Muscle layer of duodenum (tissue), 2 donors: ENCODE measurements at regions not wholly inside any gene's neighbourhood (a gene's known extent, or its start where the extent isn't known, plus 50 kb on each side); places are given as distances from the start of the nearest gene placed in this dataset.
A peak's percentile ranks its signal among the peaks of the same experiment; 100 is the strongest.

Source experiments
- H3K27ac ChIP-seq: one replicate; pipeline ENCODE4 v1.7.0; 2013; ENCODE audit warnings: mild to moderate bottlenecking, low read length
- H3K27me3 ChIP-seq: one replicate; pipeline ENCODE4 v1.7.0; 2013; ENCODE audit warnings: low read depth, mild to moderate bottlenecking, control low read depth, low read length
- H3K36me3 ChIP-seq, 2 donors: one replicate each; pipeline ENCODE4 v1.7.0; 2013; ENCODE audit warnings: low read length in 2 of 2, control low read depth in 1 of 2, mild to moderate bottlenecking in 1 of 2; ENCODE audit not compliant: insufficient read depth in 2 of 2, control insufficient read depth in 1 of 2
- H3K4me1 ChIP-seq, 2 donors: one replicate each; pipeline ENCODE4 v1.7.0; 2013; ENCODE audit warnings: low read length in 2 of 2, mild to moderate bottlenecking in 2 of 2, control low read depth in 1 of 2, moderate library complexity in 1 of 2; ENCODE audit not compliant: insufficient read depth in 2 of 2, control insufficient read depth in 1 of 2
- H3K4me3 ChIP-seq, 2 donors: one replicate each; pipeline ENCODE4 v1.7.0; 2013; ENCODE audit warnings: low read length in 2 of 2, low read depth in 1 of 2, mild to moderate bottlenecking in 1 of 2
- H3K9me3 ChIP-seq, 2 donors: one replicate each; pipeline ENCODE4 v1.7.0; 2013; ENCODE audit warnings: low read length in 2 of 2, control low read depth in 1 of 2, mild to moderate bottlenecking in 1 of 2; ENCODE audit not compliant: control insufficient read depth in 1 of 2
- donor health status: healthy.

DNA sequence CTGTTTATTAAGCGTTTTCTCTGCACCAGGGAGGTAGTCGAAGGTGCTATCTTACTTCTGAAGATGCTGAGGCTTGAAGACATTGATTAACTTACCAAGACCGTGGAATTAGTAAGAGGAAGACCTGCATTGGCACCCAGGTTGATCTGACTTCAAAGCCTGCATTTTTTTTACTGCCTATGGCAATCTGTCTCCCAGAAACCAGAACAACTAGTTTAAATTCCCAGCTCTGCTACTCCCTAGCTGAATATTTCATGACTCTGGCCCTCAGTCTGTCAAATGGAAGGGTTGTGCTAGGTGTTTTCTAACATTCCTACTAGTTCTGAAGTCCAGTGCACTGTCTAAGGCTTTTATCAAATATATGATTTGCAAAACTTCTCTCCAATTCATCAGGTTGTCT, 52.0 kb upstream of the GRAMD1B start:
- Histone ChIP-seq H3K36me3 (no peaks in the 10 kb centered on the region), H3K27ac (no peak overlapping the region), H3K4me1 (no peaks in the 10 kb centered on the region), H3K9me3 (no peaks in the 10 kb centered on the region), H3K27me3 (no peaks in the 10 kb centered on the region), H3K4me3 (no peak overlapping the region)

DNA sequence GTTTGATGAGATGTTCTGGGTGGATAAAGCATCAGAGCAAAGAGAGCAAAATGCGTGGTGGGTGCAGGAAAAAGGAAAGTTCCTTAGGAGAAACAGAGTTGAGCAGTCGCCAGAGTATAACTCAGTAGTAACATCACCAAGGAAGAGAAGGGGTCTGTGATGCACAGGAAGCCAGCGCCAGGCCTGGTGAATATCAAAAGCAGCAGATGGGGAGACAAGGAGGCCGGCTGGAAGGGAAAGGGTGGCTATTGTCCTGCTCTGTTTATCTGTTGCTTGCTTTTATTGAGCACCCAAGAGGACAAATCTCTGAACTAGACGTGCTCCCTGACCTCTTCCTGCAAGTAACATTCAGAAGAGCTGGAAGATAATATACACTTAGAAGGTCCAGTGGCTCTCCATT, 52.7 kb upstream of the GRAMD1B start:
- Histone ChIP-seq H3K9me3 (no peaks in the 10 kb centered on the region), H3K4me3 (no peak overlapping the region), H3K27me3 (no peaks in the 10 kb centered on the region), H3K4me1 (no peaks in the 10 kb centered on the region), H3K36me3 (no peaks in the 10 kb centered on the region), H3K27ac (no peak overlapping the region)

DNA sequence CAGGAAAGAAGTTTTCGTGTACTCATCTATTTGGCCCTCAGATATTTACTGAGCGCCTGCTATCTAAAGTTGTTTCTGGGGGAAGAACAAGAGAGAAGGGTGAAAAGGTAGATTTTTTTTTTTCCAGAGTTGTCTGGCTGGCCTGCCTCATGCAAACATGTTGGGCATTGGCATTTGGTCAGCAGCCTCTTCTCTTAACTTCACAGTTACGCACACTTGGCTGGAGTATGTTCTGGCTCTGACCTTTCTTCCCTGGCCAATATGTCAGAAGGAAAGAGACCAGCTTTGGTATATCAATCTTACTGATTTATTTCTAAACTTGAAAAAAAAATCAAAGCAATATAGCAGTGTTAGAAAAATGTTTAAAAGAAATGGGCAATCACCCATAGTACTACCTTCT, 54.2 kb upstream of the GRAMD1B start:
- Histone ChIP-seq H3K4me3 (no peak overlapping the region), H3K27ac (no peak overlapping the region)

DNA sequence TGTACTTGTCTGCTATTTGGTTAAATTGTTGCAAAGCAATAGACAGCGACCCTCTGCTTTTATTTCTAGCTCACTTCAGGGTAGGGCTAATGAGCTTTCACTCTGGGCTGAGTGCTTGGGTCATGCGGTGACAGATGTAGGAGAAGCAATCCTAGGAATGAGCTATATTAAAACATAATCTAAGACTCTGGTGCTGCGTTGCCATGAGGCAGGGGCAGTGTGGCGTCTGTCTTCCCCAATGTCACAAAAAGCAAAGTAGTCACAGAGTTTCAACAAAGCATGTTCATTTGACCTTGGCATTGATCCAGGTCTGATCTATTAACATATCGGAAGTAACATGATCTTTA, 55.5 kb upstream of the GRAMD1B start:
- Histone ChIP-seq H3K27ac (no peak overlapping the region), H3K4me3 (no peak overlapping the region), H3K36me3 (no peaks in the 10 kb centered on the region), H3K27me3 (no peaks in the 10 kb centered on the region), H3K4me1 (no peaks in the 10 kb centered on the region), H3K9me3 (no peaks in the 10 kb centered on the region)

More for the DNA sequence above, 54.2 kb upstream of the GRAMD1B start:
- H3K27me3 ChIP-seq, result no peaks in the 10 kb centered on the region
- H3K36me3 ChIP-seq, result no peaks in the 10 kb centered on the region
- no peaks in the 10 kb centered on the region for H3K9me3 ChIP-seq
- no peaks in the 10 kb centered on the region for H3K4me1 ChIP-seq

DNA sequence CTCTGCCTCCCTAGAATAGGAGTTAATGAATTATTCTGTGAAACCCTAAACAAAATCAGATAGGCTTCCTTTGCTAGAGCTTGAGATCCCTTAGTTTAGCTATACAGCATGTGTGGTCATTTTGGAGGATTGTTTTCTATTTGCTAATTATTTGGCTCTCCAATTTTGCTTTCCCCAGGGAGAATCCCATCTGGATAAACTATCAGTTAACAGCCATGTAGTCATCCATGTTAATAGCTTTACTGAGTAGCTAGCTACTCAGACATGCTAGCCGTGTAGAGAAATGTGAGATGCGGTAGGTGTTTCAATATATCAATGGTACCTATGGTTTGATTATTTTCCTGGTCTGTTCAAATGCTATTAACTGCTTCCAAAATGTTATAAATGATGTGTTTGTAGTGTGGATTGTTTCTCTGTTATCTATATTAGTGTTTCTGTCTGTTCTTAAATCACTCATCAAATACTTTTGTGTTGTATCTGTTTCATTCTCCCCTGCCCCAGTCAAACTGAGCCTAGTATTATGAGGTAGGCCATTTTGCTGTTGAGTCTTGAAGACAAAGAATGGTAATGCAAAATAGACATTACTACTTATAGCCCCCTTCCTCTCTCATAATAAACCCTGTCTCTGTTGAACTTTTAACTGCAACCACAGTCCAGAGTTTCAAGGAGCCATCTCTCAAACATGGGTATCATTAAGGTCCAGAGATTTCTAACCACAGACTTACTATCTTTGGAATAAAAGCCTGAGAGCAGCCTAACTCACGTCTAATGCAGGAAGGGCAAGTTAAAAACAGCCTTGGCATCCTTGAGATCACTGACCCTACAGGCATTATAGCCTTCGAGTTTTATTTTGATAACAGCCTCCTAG, 56.1 kb upstream of the GRAMD1B start:
- Histone ChIP-seq H3K36me3 (no peaks in the 10 kb centered on the region), H3K4me1 (no peaks in the 10 kb centered on the region), H3K27ac (no peak overlapping the region), H3K27me3 (no peaks in the 10 kb centered on the region), H3K9me3 (no peaks in the 10 kb centered on the region), H3K4me3 (no peak overlapping the region)

DNA sequence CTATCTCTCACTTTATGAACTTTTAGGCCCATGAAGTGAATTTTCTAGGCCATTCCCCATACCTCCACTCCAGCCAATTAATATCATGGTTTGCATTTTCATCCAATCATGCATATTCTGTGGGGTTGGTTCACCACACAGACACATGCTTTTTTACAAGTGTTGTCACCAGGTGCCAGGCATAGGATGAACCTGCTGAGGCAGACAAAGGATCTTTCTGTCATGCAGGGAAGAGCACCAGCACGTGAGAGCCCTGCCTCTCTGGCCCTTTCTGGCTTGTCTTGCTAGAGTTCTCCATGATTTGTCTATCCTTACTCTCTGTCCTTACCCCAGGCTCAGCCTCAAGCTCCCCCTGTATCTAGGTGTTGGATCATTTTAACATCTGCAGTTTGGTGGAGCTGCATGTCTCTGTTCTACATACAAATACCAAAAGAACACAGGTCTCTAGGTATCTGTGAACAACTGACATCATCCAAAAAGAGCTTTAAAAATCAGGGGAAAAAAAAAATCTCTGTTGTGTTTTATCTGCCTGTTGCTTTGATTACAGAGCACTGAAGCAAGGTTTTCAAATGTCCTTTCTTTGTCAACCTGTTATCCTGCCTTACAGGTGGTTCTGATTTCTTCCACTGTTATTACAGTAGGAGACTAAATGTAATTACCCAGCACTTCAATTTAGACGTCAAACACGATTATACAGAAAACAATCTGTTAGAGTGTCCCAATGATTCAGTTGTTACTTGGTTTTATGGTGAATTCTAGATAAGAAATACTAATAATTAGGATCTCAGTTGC, 58.4 kb upstream of the GRAMD1B start:
- no peaks in the 10 kb centered on the region for H3K9me3 ChIP-seq
- no peaks in the 10 kb centered on the region for H3K4me1 ChIP-seq
- no peaks in the 10 kb centered on the region for H3K36me3 ChIP-seq
- H3K27ac ChIP-seq, result no peak overlapping the region
- H3K4me3 ChIP-seq, result no peak overlapping the region
- no peaks in the 10 kb centered on the region for H3K27me3 ChIP-seq

DNA sequence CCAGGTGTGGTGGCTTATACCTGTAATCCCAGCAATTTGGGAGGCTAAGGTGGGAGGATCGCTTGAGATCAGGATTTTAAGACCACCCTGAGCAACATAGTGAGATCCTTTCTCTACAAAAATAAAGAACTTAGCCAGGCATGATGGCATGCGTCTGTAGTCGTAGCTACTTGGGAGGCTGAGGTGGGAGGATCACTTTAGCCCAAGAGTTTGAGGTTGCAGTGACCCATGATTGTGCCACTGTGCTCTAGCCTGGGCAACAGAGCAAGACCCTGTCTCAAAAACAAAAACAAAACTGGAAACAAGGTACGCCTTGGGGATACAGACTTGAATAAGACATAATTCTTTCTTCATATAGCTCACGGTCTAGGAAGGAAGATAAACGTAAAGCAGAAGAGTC, 63.1 kb upstream of the GRAMD1B start:
- H3K4me3 ChIP-seq, result no peak overlapping the region
- no peaks in the 10 kb centered on the region for H3K9me3 ChIP-seq
- H3K36me3 ChIP-seq, result no peaks in the 10 kb centered on the region
- H3K27ac ChIP-seq, result no peak overlapping the region
- no peaks in the 10 kb centered on the region for H3K27me3 ChIP-seq
- H3K4me1 ChIP-seq, result peaks cover 0 to 11% of the 10 kb centered on the region in 2 donors

DNA sequence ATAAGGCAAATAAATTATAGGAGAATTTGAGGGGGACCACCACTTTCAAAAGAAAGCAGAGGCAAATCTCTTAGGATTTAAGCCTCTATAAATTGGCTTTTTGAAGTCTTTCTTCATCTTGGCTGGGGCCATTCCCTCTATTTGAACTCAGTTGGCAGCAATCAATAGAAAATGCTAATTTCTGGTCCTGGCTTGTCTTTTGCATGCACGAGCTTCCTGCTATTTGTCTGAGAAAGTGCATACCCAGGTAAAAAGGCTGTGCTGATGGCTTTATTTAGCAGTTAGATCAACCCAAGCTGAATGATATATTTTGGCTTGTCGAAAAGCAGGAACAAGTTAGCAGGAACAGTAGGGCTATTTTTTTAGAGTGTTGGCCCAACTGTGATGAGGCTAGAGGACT, 64.1 kb upstream of the GRAMD1B start:
- Histone ChIP-seq H3K36me3 (no peaks in the 10 kb centered on the region), H3K9me3 (no peaks in the 10 kb centered on the region), H3K27me3 (no peaks in the 10 kb centered on the region), H3K27ac (no peak overlapping the region), H3K4me3 (no peak overlapping the region), H3K4me1 (peaks cover 0 to 11% of the 10 kb centered on the region in 2 donors)

DNA sequence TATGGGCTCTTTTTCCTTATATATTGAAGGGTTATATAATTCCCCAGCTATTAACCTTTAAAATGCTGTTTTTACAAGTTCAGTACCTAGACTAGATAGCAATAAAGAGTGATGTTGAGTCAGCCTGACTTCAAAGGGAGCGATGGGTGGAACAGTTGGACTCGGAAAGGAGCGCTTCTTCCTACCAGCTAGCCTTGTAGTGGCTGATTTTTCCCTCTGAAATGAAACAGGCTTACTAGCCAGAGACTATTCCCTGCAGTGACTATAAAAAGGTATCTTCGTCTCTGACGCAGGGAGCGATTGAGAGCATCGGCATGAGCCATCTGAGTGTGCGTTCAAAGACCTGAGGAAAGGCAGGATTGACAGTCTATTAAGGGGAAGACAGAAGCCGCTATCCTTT, 66.0 kb upstream of the GRAMD1B start:
- no peak overlapping the region for H3K4me3 ChIP-seq
- peaks cover 0 to 11% of the 10 kb centered on the region in 2 donors for H3K4me1 ChIP-seq
- peaks cover 4% of the 10 kb centered on the region for H3K27me3 ChIP-seq
- H3K27ac ChIP-seq, result no peak overlapping the region
- no peaks in the 10 kb centered on the region for H3K36me3 ChIP-seq
- H3K9me3 ChIP-seq, result no peaks in the 10 kb centered on the region

DNA sequence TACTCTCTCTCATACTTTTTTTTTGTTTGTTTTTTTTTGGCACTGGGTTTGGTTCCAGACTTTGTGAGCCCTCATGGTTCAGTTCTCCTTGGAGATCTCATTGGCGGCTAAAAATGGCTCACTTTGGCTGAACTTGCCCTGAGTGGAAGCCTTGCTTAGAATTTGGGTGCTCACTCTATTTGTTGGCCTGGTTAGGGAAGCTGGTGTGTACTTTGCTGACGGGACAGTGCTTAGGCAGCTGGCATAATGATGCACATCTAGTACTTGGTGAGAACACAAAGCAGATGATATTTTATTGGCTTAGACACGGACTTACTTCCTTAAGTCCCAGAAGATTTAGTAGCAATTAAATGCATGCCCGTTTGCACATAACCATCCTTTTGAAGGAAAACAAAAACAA, 66.5 kb upstream of the GRAMD1B start:
- peaks cover 0 to 13% of the 10 kb centered on the region in 2 donors for H3K4me1 ChIP-seq
- H3K36me3 ChIP-seq, result no peaks in the 10 kb centered on the region
- H3K27ac ChIP-seq, result no peak overlapping the region
- H3K9me3 ChIP-seq, result no peaks in the 10 kb centered on the region
- H3K27me3 ChIP-seq, result peaks cover 9% of the 10 kb centered on the region
- H3K4me3 ChIP-seq, result no peak overlapping the region

DNA sequence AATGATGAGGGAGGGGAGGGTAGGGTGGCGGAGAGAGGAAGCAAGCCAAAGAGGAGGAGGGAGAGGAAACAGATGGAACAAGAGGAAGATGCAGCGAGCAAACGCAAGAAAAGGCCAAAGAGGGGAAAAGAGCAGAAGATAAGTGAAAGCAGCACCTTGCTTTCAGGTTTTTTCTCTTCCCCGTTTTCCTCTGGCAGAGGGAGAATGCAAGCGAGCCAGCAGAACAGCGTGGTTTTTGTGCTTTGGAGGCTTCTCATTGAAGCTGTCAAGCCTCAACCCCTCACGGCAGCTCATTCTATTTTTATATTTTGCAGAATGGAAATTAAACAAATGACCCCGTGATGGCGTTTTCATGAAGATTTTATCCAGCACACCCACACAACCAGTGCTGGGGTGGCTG, 67.1 kb upstream of the GRAMD1B start:
- Histone ChIP-seq H3K4me1 (peaks cover 0 to 19% of the 10 kb centered on the region in 2 donors), H3K36me3 (no peaks in the 10 kb centered on the region), H3K27ac (no peak overlapping the region), H3K27me3 (peaks cover 14% of the 10 kb centered on the region), H3K9me3 (no peaks in the 10 kb centered on the region), H3K4me3 (peak overlapping the region in 1 of 2 donors; percentile 29)
